ENCODE measurements at regions not wholly inside any gene's neighbourhood (a gene's known extent, or its start where the extent isn't known, plus 50 kb on each side); places are given as distances from the start of the nearest gene placed in this dataset.
A peak's percentile ranks its signal among the peaks of the same experiment; 100 is the strongest.

DNA sequence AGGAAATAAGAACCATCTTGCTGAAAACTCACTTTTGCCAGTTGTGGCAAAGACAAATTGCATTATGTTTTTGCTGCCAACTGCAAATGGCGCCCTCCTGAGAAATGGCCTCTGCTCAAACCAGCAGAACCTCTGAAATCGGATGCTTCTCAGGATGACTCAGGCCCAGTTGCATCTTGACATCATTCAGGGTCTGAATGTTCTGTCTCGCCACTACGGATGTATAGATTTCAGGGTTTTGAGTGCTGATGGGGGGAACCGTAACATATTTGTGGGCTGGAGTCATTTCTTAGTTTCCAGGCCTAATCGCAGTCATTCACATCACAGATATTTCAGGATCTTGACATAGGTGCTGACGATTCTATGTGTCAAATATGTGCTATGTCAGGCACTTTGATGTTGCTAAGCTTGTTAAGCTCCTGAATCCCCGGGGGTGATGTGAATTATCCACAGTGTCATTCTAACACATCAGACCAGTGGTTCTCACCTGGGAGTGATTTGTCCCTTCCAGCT is 207.1 kb downstream of the NFATC2 start:
- no peak for DNase-seq

DNA sequence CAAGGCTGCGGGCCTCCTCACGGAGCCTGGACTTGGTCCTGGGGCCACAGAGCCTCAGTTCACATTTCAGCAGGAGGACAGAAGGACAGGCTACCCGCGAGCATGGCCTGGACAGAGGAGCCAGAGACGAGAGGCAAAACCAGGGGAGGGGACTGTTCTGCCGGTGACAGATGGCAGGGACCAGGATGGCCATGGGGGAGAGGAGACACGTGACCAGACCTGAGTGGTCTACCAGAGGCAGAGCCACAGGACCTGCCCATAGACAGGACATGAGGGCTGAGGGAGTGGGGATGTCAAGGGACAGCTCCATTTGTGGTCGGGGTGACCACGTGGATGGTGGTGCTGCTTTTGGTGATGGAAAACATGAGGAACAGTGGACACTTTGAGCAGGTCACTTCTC is 207.9 kb downstream of the NFATC2 start:
- no peak for DNase-seq

DNA sequence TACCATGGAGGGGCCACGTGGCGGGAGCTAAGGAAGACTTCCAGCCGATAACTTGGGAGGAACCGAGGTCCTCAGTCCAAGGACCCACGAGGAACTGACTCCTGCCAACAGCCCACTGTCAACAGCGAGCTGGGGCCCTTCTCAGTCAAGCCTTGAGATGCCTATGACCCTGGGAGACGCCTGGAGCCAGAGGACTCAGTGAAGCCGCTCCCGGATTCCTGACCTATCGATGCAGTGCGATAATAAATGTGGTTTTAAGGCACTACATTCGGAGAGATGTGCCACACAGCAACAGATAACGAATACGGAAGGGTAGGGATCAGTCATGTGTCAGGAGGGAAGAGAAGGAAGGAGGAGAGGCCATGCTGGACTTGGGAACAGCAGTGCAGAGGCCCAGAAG is 208.5 kb downstream of the NFATC2 start:
- no peak for DNase-seq

- no peak for DNase-seq
Observed at GRCh38 chr20:51333446-51333845, 209.1 kb downstream of the NFATC2 start.

GRCh38 chr20:51331481-51331880 is 211.0 kb downstream of the NFATC2 start:
- DNase-seq: no peak

DNA sequence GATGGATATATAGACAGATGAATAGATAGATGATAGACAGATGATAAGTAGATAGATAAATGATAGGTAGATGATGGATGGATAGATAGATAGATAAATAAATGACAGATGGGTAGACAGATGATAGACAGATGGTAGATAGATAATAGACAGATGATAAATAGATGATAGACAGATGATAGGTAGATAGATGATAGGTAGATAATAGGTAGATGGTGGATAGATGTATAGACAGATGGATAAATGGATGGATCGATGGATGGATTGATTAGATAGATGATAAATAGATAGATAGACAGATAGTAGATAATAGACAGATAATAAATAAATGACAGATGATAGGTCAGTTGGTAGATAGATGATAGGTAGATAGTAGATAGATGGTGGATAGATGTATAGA is 212.7 kb downstream of the NFATC2 start:
- DNase-seq: no peak

DNA sequence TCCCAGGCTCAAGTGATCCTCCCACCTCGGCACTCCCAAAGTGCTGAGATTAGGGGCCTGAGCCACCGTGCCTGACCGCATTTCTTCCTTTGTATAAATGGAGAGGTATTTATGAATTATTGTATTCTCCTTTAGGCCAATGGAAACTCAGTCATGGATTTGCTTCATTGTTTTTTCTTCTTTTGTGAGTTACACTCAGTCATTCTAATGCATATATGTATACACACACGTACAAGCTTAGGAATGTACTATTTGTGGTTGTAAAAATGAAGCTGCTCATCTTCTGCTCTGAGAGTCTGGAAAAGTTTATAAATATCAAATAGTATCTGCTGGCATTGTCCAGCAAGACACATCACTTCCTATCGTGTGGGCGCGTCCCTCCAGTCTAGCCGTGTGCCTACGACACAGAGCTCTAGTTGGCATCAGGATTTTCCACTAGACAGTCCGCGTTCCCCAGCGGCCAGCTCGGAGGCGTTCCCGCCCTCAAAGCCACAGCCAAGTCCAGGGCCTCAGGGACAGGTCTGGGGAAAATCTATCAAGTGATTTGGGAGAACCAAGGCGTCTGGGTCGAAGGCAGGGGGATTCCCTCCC is 215.2 kb downstream of the NFATC2 start:
- DNase-seq: no peak

DNA sequence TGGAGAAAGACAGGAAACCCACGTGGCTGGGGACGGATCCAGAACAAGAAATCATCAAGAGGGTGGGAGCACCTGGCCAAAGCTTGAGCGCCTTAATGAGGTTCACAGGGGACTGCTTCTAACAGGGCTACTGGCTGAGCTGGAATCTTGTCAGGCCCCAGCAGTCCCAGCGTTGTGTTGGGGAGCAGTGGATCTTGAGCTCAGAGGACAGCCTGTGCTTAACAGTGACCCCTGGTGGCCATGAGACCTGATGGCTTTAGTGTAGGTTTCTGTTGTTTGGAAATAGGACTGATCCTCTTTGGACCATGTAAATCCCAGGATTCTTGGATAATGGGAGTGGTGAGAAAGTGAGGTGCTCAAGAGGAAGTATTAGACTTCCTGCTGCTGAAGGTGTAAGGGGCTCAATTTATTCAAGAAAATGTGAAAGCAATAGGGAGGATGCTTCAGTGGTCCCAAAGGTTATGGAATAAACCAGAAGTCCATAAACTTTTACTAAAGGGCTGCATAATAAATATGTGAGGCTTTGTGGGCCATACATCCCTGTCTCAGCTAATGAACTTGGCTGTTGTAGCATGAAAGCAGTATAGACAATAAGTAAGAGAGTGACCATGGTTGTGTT is 216.2 kb downstream of the NFATC2 start:
- DNase-seq: no peak

DNA sequence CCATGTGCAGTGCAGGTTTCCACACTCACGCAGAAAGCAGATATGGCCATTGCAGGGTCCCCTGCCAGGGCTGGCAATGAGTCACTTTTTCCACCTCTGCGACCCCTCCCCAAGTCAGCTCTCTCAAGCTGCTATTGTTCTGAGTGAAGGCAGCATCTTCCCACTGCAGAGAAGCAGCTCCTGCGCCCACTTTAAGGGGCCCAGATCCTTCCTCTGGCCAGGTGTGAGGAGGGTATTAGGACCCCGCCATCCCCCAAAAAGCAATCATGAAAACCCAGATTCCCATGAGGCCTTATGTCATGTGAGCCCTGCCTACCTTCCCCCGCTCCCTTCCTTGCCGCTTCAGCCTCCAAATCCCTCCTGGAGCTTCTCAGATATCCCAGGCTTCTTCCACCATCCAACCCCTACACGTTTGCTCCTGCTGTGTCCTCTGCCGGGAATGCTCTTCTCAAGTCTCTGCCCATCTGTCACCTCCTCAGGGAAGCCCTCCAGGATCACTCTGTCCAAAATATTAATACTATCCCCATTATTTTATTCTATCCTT is 220.3 kb downstream of the NFATC2 start:
- no peak for DNase-seq

DNA sequence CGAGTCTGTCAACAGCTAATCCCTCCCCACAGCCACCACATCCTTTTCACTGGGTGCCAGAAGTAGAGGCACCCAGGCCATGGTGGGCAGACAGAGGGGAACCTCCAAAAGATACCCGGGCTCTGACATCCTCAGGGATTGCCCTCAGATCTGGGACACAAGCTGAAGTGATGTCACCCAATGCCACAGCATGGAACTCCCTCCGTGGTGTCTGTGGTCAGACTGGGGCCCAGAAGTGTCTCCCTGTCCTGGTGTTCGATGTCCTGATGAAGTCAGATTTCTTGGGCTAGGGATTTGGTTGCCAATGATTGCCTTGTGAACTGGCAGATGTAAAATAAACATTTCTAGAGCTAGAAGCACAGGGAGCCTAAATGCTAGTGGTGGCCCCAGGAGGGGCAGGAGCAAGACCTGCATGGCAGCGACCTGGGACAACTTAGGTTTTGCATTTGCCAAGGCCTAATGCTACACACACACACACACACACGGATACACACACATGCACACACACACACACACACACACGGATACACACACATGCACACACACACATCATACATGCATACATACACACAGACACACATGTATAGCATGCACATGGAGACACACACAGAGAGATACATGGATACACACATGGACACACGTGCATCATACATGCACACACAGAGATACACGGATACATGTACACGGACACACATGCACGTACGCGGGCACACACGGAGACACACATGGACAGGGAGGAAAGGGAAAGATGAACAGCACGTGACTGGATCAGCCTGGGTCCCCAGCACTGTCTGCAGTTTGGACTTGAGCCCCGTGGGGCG is 221.0 kb downstream of the NFATC2 start:
- DNase-seq: no peak

DNA sequence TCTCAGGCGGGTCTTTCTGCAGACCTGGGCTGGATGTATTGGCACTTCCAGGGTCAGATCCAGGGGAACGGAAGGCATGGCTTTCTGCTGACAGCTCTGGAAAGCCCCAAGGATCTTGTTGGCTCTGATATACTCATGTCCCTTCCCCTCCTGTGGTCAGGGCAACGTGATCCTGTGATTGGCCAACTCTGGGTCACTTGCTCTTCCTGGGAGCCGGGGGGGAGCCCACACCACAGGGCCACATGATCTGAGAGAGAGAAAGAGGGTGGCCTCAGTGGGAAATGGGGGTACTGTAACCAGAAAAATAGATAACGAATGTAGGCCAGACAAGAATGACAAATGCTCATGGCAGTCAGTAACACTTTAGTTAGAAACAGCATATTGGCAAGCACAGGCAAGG is 223.0 kb downstream of the NFATC2 start:
- DNase-seq: no peak

GRCh38 chr20:51318058-51318949 is 224.2 kb downstream of the NFATC2 start:
- DNase-seq: peak; percentile 81

- DNase-seq: no peak
Observed at GRCh38 chr20:51315390-51315789, 227.1 kb downstream of the NFATC2 start.

- no peak for DNase-seq
Observed at GRCh38 chr20:51313358-51313827, 229.1 kb downstream of the NFATC2 start.

DNA sequence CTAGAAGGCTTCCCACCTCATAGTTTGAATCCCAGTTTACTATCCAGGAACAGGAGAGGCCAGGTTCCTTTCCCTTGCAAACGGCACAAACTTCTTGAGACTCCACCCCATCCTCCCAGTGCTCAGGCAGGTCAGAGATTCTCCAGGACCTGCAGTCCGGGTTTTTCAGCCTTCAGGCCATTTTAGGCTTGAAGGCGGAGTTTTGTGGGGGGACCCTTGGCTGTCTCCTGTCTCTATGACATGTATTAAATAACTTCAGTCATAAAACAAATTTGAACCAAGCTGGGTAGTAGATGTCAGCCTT is 230.1 kb downstream of the NFATC2 start:
- no peak for DNase-seq

- no peak for DNase-seq
Observed at GRCh38 chr20:51311636-51312479, 230.7 kb downstream of the NFATC2 start.

DNA sequence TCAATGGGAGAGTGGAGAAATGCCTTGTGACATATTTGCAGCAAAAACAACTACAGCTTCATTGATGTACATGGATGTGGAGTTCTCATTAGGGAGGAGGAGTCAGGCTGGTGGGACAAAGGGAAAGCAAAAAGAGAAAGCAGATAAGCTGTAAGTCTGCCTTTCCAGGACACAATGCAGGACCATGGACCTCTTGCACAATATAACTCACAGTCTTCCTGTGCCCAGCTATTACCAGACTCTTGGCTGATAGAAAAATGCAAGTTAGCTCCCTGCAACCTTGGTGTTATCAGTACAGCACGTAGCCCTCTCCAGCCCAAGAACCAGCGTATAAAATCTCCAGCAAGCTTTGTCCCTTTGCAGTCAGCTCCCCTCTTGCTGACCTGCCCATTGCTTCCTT is 232.3 kb downstream of the NFATC2 start:
- DNase-seq: no peak

- no peak for DNase-seq
Observed at GRCh38 chr20:51309128-51309527, 233.4 kb downstream of the NFATC2 start.

DNA sequence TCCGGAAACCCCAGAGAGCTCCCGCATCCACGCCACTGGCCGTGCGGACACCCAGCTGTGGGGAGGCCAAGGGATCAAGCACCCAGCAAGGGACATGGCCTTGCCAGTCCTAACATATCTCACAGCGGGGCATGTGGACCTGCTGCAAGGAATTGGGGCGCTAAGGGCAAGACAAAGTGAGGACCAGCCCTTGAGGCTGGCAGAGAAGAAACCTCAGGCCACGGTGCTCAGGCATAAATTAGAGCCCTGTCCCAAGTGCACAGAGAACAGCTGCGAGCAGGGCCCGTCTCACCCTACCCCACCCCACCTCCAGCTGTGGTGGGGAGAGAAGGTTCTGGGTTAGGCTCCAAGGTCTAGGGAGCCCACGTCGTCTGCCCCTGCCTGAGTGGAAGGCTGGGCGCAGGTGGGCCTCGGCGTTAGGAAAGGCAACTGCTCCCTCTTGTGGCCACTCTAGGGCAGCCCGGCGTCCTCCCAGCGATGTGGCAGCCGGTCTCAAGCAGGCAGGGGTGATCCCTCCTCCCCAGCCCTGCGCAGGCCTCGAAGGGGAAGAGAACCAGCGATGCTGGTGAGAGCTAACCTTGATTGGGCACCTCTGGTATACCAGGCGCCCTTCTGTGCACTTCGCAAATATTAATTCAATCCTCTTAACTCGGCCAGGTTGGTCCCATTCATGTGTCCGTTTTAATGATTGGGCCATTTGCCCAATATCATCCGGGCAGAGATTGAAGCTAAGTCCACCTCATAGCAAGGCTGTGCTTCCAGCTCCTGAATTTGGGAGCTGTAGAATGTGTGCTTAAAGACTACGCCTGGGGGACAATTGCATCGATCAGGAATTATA is 235.8 kb downstream of the NFATC2 start:
- no peak for DNase-seq

- DNase-seq: no peak
Observed at GRCh38 chr20:51306081-51306480, 236.4 kb downstream of the NFATC2 start.
